Heart left ventricle (tissue), 16 donors: ENCODE measurements at regions not wholly inside any gene's neighbourhood (a gene's known extent, or its start where the extent isn't known, plus 50 kb on each side); places are given as distances from the start of the nearest gene placed in this dataset.

ENCODE experiments used
- ATAC-seq, 4 donors: fragments of 200-7000 bp; cut with Tn5 transposase; one replicate each; pipeline ENCODE4 v1.9.1; 2020 to 2022; ENCODE audit warnings: moderate library complexity in 4 of 4, mild to moderate bottlenecking in 3 of 4, moderate number of reproducible peaks in 1 of 4
- DNase-seq, 5 donors: peaks; one replicate each; pipeline ENCODE4 v3.0.0-alpha.2; 2020
- H3K27ac ChIP-seq, 12 donors: fragments of 200-600 bp; sonication (generic) in 4 of 12; one replicate each; pipeline versions ENCODE4 v1.5.0 to v1.8.0; 2016 to 2022; ENCODE audit warnings: mild to moderate bottlenecking in 2 of 12
- H3K27me3 ChIP-seq, 9 donors: fragments of 200-600 bp; sonication (generic) in 2 of 9; one replicate each; pipeline versions ENCODE4 v1.5.1 to v1.8.0; 2016 to 2022; ENCODE audit warnings: mild to moderate bottlenecking in 3 of 9
- H3K36me3 ChIP-seq, 9 donors: fragments of 200-600 bp; sonication (generic) in 2 of 9; one replicate each; pipeline versions ENCODE4 v1.5.0 to v1.8.0; 2018 to 2022; ENCODE audit warnings: mild to moderate bottlenecking in 2 of 9
- H3K4me1 ChIP-seq, 12 donors: fragments of 200-600 bp; sonication (generic) in 4 of 12; one replicate each; pipeline versions ENCODE4 v1.5.0 to v1.8.0; 2016 to 2022; ENCODE audit warnings: mild to moderate bottlenecking in 3 of 12
- H3K4me3 ChIP-seq, 12 donors: fragments of 200-600 bp; sonication (generic) in 4 of 12; one replicate each; pipeline versions ENCODE4 v1.5.0 to v1.8.0; 2017 to 2022; ENCODE audit warnings: mild to moderate bottlenecking in 9 of 12, moderate library complexity in 4 of 12
- H3K9me3 ChIP-seq, 12 donors: fragments of 200-600 bp; sonication (generic) in 4 of 12; one replicate each; pipeline versions ENCODE4 v1.5.0 to v1.8.0; 2016 to 2022; ENCODE audit warnings: mild to moderate bottlenecking in 1 of 12
- CTCF ChIP-seq, 12 donors: fragments of 200-600 bp; sonication (generic) in 4 of 12; IDR thresholded peaks; one replicate each; pipeline versions ENCODE4 v1.5.0 to v1.8.0; 2018 to 2022; ENCODE audit warnings: antibody characterized with exemption in 12 of 12, mild to moderate bottlenecking in 5 of 12
- POLR2A ChIP-seq, 2 donors: fragments of 450-650 bp; IDR thresholded peaks; one replicate each; pipeline ENCODE4 v1.6.1; 2017; ENCODE audit warnings: antibody characterized with exemption in 2 of 2, mild to moderate bottlenecking in 2 of 2, moderate library complexity in 2 of 2
- WGBS, 4 donors: extraction: QIAGEN DNeasy Blood & Tissue Kit in 2 of 4; methylation state at CpG; one replicate each; pipeline versions ENCODE4 v1.1.5 to v1.1.7; 2013 to 2018; 5-methylcytosine and 5-hydroxymethylcytosine counted together
- intact Hi-C, 10 donors: fragments of 100-400 bp; cut with DNase I; formaldehyde crosslinking; loops; one replicate each; pipeline versions ENCODE4 v1.11.1 to v1.14.2; 2022
- donor health status: ischemic (EF 13 %, LVEDD 7.1; RV severe dilation, severe dysfunction).
- donor health status: healthy with polysubstance abuse.
- donor health status: DM: no; HTN: yes; CAD: no.
- donor health status: DM: no; HTN: no; CAD: no.
- donor health status: ischemic (EF 25% LVEDD 6.9; RV normal size, moderate dysfunction).
- donor health status: ischemic (EF 25% LVEDD 5.7; RV mildly dilated, moderate dysfunction).
- donor health status: healthy.
- donor health status: DM: yes; HTN: yes; CAD: no.
- donor health status: ischemic (EF 35%, LVEDD 5.7; RV mildly dilated, moderate dysfunction).
- donor health status: nonischemic (EF 11% LVEDD 7.7; RV severe dilation, severe dysfunction).
- donor health status: DM: yes; HTN: yes; CAD: no.
- donor health status: PGD.
- donor health status: ischemic (EF 29% LVEDD 5.4; RV normal size, mild dysfunction).
- donor health status: nonischemic (EF 23%, LVEDD 6.1; RV moderate dilation, normal function).

- 64 to 77% (median 69%) methylated on average over 10 of the region's 10 CpGs for WGBS, 4 donors
- H3K27me3 ChIP-seq, result no peaks in the 10 kb centered on the region
- H3K36me3 ChIP-seq, result no peaks in the 10 kb centered on the region
- peak in 3 of 4 donors; percentile 41 to 57 (median 50) for ATAC-seq
- H3K4me1 ChIP-seq, result peaks cover 0 to 41% (median 12%) of the 10 kb centered on the region in 12 donors
- no peaks in the 10 kb centered on the region for H3K9me3 ChIP-seq
- no peak for DNase-seq
- H3K4me3 ChIP-seq, result no peak overlapping the region
- peak overlapping the region in 7 of 12 donors; percentile 14 to 63 (median 54) for H3K27ac ChIP-seq
- TF ChIP-seq POLR2A (IDR thresholded peaks at IDR 0.05) (no peak), CTCF (IDR thresholded peaks at IDR 0.05) (no peak)
- intact Hi-C loops, result no loop called here
These were observed 64.2 kb upstream of the FNDC3B start for GRCh38 chr3:171974986-171975837.

- Histone ChIP-seq H3K27me3 (no peaks in the 10 kb centered on the region), H3K36me3 (no peaks in the 10 kb centered on the region), H3K4me1 (peaks cover 0 to 48% (median 12%) of the 10 kb centered on the region in 12 donors), H3K9me3 (no peaks in the 10 kb centered on the region), H3K4me3 (no peak overlapping the region), H3K27ac (peak overlapping the region in 5 of 12 donors; percentile 11 to 63 (median 54))
- WGBS, 4 donors, result 61 to 73% (median 66%) methylated on average over 3 of the region's 3 CpGs
- peak in 2 of 4 donors; percentile 21 to 34 for ATAC-seq
- intact Hi-C loops, result no loop called here
- no peak for TF ChIP-seq POLR2A (IDR thresholded peaks at IDR 0.05)
- TF ChIP-seq CTCF (IDR thresholded peaks at IDR 0.05), result no peak
- DNase-seq, result peak in 1 of 5 donors; percentile 22
These were observed 62.9 kb upstream of the FNDC3B start for GRCh38 chr3:171976526-171976925.

GRCh38 chr3:171977441-171977840 lies 61.9 kb upstream of the FNDC3B start:
- intact Hi-C loops, result no loop called here
- TF ChIP-seq POLR2A (IDR thresholded peaks at IDR 0.05), result no peak
- no peak for TF ChIP-seq CTCF (IDR thresholded peaks at IDR 0.05)
- H3K27me3 ChIP-seq, result no peaks in the 10 kb centered on the region
- no peak overlapping the region for H3K4me3 ChIP-seq
- no peak for DNase-seq
- ATAC-seq, result no peak
- peak overlapping the region in 1 of 12 donors; percentile 63 for H3K27ac ChIP-seq
- WGBS, 4 donors, result 93 to 97% (median 95%) methylated on average over 6 to 7 of the region's 7 CpGs
- no peaks in the 10 kb centered on the region for H3K9me3 ChIP-seq
- H3K4me1 ChIP-seq, result peaks cover 0 to 48% (median 12%) of the 10 kb centered on the region in 12 donors
- no peaks in the 10 kb centered on the region for H3K36me3 ChIP-seq

- no peaks in the 10 kb centered on the region for H3K9me3 ChIP-seq
- H3K27me3 ChIP-seq, result no peaks in the 10 kb centered on the region
- no peaks in the 10 kb centered on the region for H3K36me3 ChIP-seq
- TF ChIP-seq POLR2A (IDR thresholded peaks at IDR 0.05) (no peak), CTCF (IDR thresholded peaks at IDR 0.05) (no peak)
- no peak overlapping the region for H3K4me3 ChIP-seq
- ATAC-seq, result peak in 1 of 4 donors; percentile 62
- intact Hi-C loops, result no loop called here
- H3K27ac ChIP-seq, result peak overlapping the region in 1 of 12 donors; percentile 63
- H3K4me1 ChIP-seq, result peaks cover 0 to 48% (median 12%) of the 10 kb centered on the region in 12 donors
- 80 to 91% (median 88%) methylated on average over 2 of the region's 2 CpGs for WGBS, 4 donors
- no peak for DNase-seq
These were observed 61.5 kb upstream of the FNDC3B start for GRCh38 chr3:171977860-171978259.
